Mesodermal cell (in vitro differentiated cells): ENCODE measurements at regions not wholly inside any gene's neighbourhood (a gene's known extent, or its start where the extent isn't known, plus 50 kb on each side); places are given as distances from the start of the nearest gene placed in this dataset.
"Not testable (repeated sequence)": the region's sequence is repeated elsewhere in the genome, so short reads cannot be mapped to it uniquely, and the experiment has no call there.

ENCODE experiments used
- H3K27ac ChIP-seq: 2 replicates; pipeline ENCODE4 v1.7.0; 2013; ENCODE audit warnings: mild to moderate bottlenecking, low read depth, low read length, moderate library complexity; ENCODE audit not compliant: severe bottlenecking
- H3K36me3 ChIP-seq: 2 replicates; pipeline ENCODE4 v1.7.1; 2013; ENCODE audit warnings: mild to moderate bottlenecking, low read length, moderate library complexity; ENCODE audit not compliant: control insufficient read depth, insufficient read depth
- H3K4me1 ChIP-seq: one replicate; pipeline ENCODE4 v1.7.1; 2013; ENCODE audit warnings: mild to moderate bottlenecking, low read length; ENCODE audit not compliant: insufficient read depth, control insufficient read depth, poor library complexity, severe bottlenecking
- H3K4me3 ChIP-seq: 2 replicates; pipeline ENCODE4 v1.7.0; 2013; ENCODE audit warnings: low read length, control low read depth, mild to moderate bottlenecking; ENCODE audit not compliant: insufficient read depth, poor library complexity, severe bottlenecking; ENCODE audit errors: extremely low read depth
- H3K9me3 ChIP-seq: 2 replicates; pipeline ENCODE4 v1.7.1; 2013; ENCODE audit warnings: mild to moderate bottlenecking, low read length, moderate library complexity; ENCODE audit not compliant: control insufficient read depth
- WGBS, 2 experiments: methylation state at CpG; one replicate each; pipeline ENCODE4 v1.1.5; 2013; ENCODE audit warnings: missing lambda C conversion rate in 2 of 2; ENCODE audit not compliant: insufficient coverage in 2 of 2; 5-methylcytosine and 5-hydroxymethylcytosine counted together

DNA sequence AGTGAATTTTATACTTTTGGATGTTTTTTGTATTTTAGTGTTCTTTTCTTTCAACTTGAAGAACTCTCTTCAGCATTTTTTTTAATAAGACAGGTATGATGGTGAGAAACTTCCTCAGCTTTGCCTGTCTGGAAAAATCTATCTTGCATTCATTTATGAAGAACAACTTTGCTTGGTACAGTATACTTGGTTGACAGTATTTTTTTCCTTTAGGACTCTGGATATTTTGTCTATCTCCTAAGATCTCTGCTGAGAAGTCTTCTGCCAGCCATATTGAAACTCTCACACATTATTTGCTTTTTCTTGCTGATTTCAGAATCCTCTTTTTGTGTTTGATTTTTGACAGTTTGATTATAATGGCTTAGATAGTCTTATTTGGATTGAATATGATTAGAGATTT lies 405.0 kb upstream of the GHITM start:
- no peak overlapping the region for H3K4me3 ChIP-seq
- H3K9me3 ChIP-seq: peaks cover 4% of the 10 kb centered on the region
- no peaks in the 10 kb centered on the region for H3K4me1 ChIP-seq
- no peak overlapping the region for H3K27ac ChIP-seq
- no peaks in the 10 kb centered on the region for H3K36me3 ChIP-seq

DNA sequence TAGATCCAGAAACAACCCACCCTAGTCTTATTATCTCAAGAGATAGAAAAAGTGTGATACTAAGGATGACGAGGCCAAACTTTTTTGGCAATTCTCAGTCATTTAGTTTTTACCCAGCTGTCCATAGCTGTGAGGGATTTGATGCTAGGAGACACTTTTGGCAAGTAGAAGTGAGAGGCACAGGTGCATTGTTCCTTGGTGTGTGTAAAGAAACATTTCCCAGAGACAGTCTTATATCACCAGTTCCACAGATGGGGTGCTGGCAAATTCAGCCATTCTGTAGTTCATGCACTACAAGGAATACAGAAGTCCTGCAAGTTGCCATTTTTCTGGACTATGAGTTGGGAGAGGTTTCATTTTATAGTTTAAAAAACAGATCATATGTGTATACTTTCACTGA lies 403.3 kb upstream of the GHITM start:
- Histone ChIP-seq H3K4me3 (no peak overlapping the region), H3K27ac (no peak overlapping the region), H3K36me3 (no peaks in the 10 kb centered on the region), H3K9me3 (peaks cover 9% of the 10 kb centered on the region), H3K4me1 (no peaks in the 10 kb centered on the region)
- WGBS, 2 experiments: no CpG with 5 or more reads among the region's 1 CpG

DNA sequence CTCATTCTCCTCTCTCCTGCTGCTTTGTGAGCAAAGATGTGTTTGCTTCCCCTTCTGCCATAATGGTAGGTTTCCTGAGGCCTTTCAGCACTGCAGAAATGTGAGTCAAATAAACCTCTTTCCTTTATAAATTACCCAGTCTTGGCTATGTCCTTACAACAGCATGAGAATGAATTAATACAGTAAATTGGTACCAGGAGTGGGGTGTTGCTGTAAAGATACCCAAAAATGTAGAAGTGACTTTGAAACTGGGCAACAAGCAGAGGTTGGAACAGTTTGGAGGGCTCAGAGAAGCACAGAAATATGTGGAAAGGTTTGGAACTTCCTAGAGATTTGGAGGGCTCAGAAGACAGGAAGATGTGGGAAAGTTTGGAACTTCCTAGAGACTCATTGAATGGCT lies 388.7 kb upstream of the GHITM start:
- H3K36me3 ChIP-seq: no peaks in the 10 kb centered on the region
- peaks cover 26% of the 10 kb centered on the region for H3K9me3 ChIP-seq
- H3K4me3 ChIP-seq: no peak overlapping the region
- H3K27ac ChIP-seq: no peak overlapping the region
- no peaks in the 10 kb centered on the region for H3K4me1 ChIP-seq

DNA sequence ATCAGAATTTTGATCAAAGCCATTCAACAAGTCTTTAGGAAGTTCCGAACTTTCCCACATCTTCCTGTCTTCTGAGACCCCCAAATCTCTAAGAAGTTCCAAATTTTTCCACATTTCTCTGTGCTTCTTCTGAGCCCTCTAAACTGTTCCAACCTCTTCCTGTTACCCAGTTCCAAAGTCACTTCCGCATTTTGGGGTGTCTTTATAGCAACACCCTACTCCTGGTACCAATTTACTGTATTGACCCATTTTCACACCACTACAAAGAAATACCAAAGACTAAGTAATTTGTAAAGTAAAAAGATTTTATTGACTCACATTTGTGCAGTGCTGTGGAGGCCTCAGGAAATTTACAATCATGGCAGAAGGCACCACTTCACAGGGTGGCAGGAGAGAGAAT lies 385.8 kb upstream of the GHITM start:
- 81 to 91% methylated on average over 1 to 2 of the region's 2 CpGs for WGBS, 2 experiments
- H3K36me3 ChIP-seq: no peaks in the 10 kb centered on the region
- no peak overlapping the region for H3K27ac ChIP-seq
- H3K4me3 ChIP-seq: no peak overlapping the region
- H3K9me3 ChIP-seq: peaks cover 26% of the 10 kb centered on the region
- no peaks in the 10 kb centered on the region for H3K4me1 ChIP-seq

DNA sequence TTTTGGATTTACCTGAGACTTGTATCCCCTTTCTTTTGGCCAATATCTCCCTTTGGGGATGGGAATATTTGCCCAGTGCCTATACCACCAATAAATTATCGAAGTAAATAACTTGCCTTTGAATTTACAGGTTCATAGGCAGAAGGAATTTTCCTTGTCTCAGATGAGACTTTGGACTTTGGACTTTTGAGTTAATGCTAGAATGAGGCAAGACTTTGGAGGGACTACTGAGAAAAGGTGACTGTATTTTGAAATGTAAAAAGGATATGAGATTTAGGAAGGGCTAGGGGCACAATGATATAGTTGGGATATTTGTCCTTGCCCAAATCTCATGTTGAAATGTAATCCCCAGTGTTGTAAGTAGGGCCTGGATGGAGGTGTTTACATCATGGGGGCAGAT lies 384.5 kb upstream of the GHITM start:
- H3K27ac ChIP-seq: no peak overlapping the region
- H3K36me3 ChIP-seq: no peaks in the 10 kb centered on the region
- H3K4me3 ChIP-seq: no peak overlapping the region
- H3K9me3 ChIP-seq: peaks cover 26% of the 10 kb centered on the region
- WGBS, 2 experiments: 100% methylated on average over 1 of the region's 1 CpG; no CpG with 5 or more reads in 1 of the 2 experiments
- H3K4me1 ChIP-seq: no peaks in the 10 kb centered on the region

DNA sequence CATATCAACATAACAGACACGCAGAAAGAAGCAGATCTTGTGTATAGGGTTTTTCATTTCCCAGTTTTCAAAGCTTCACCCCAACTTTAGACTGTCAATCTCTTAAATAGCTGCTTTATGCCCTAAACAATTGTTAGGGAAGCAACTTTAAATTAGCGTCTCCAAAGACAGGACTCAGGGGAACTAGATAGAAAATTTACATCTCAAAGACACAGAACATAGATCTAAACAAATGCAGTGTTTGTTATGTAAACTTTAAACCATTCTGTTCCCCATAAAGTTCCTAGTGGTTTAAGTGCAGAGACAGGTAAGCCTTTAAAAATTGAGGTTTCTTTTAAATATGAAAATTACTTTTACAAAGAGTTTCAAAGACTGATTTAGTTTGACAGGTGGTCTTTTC lies 379.2 kb upstream of the GHITM start:
- WGBS, 2 experiments: no CpG with 5 or more reads among the region's 2 CpGs
- Histone ChIP-seq H3K9me3 (no peaks in the 10 kb centered on the region), H3K4me3 (no peak overlapping the region), H3K4me1 (no peaks in the 10 kb centered on the region), H3K27ac (no peak overlapping the region), H3K36me3 (no peaks in the 10 kb centered on the region)

DNA sequence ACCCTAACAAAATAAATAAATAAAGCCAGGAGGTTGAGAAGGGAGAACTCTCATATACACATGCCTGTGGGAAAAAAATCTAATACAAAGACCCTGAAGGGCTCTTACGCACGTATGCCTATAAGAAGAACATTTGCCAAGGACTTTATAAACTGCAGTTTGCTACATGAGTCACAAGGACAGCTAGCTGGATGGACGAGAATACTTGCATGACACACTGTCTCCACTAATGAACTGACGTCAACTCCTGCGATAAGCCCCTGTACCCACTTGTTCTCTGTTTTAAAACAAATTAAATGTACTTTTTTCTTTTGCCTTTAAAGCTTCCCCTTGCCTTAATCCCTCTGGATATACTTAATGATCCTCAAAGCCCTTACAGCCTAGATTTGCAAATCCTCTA lies 374.6 kb upstream of the GHITM start:
- 76 to 86% methylated on average over 5 of the region's 5 CpGs for WGBS, 2 experiments
- Histone ChIP-seq H3K36me3 (no peaks in the 10 kb centered on the region), H3K4me3 (no peak overlapping the region), H3K9me3 (no peaks in the 10 kb centered on the region), H3K27ac (no peak overlapping the region), H3K4me1 (no peaks in the 10 kb centered on the region)

DNA sequence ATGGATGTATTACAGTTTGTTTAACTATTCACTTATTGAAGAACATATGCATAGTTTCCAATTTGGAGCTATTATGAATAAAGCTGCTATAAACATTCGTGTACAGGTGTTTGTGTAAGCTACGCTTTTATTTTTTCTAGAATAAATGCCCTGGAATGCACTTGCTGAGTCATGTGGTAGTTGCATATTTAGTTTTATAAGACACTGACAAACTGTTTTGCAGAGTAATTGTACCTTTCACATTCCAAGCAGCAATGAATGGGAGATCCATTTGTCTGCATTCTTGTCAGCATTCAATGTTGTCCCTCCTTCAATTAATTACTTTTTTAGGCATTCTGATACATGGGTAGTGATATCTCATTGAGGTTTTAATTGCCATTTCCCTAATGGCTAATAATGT lies 373.6 kb upstream of the GHITM start:
- Histone ChIP-seq H3K4me3 (no peak overlapping the region), H3K9me3 (no peaks in the 10 kb centered on the region), H3K4me1 (no peaks in the 10 kb centered on the region), H3K36me3 (no peaks in the 10 kb centered on the region), H3K27ac (no peak overlapping the region)
- WGBS, 2 experiments: no CpG with 5 or more reads among the region's 2 CpGs

DNA sequence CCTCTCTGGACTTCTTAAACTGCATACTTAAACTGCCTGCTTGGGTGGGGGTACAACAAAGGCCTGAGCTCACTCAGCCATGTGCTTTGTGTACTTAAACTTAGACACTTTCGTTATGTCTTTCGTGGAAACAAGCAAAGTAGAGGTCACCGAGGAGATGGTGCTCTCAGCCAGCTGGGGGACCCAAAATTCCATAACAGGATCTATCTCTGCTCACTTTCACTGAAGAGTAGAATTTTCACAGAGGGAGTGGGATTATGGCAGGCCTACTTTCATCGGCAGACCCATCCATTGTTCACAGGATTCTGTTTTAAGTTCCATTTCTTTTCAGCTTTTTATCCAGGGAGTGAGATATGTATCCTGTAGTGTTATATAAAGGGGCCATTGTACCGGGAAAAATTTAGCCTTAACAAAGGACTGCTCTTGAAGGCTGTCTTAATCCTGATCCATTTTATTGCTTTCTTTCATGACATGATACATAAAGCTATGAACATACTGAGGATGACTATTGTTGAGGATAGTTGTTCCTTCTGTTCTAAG lies 370.0 kb upstream of the GHITM start:
- Histone ChIP-seq H3K27ac (no peak overlapping the region), H3K4me3 (no peak overlapping the region), H3K36me3 (no peaks in the 10 kb centered on the region), H3K4me1 (no peaks in the 10 kb centered on the region), H3K9me3 (no peaks in the 10 kb centered on the region)
- 100% methylated on average over 2 to 3 of the region's 5 CpGs for WGBS, 2 experiments

DNA sequence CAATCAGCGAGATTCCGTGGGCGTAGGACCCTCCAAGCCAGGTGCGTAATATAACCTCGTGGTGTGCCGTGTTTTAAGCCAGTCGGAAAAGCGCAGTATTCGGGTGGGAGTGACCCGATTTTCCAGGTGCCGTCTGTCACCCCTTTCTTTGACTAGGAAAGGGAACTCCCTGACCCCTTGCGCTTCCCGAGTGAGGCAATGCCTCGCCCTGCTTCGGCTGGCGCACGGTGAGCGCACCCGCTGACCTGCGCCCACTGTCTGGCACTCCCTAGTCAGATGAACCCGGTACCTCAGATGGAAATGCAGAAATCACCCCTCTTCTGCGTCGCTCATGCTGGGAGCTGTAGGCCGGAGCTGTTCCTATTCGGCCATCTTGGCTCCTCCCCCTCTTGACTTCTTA lies 352.6 kb upstream of the GHITM start:
- 86 to 87% methylated on average over 15 to 17 of the region's 25 CpGs for WGBS, 2 experiments
- not testable (repeated sequence) for H3K4me3 ChIP-seq, H3K36me3 ChIP-seq

DNA sequence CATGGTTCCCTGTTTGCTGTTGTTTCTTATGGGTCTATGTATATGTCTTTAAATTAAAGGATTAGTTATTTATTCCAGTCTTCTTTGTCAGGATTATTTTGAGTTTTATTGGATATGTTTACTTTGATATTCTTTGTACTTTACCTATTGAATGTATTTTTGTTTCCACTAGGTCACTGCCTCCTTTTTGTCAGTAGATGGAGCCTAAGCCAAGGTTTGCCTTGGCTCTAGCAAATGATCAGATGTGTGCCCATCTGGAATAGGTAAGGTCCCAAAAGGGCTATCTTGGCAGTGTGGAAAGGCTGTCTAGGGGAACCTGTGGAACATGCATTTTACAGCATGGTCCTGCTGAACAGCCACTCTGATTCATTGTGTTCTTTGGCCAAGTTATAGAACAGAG lies 337.3 kb upstream of the GHITM start:
- no peaks in the 10 kb centered on the region for H3K4me1 ChIP-seq
- no peak overlapping the region for H3K27ac ChIP-seq
- no peaks in the 10 kb centered on the region for H3K9me3 ChIP-seq
- no peaks in the 10 kb centered on the region for H3K36me3 ChIP-seq
- no peak overlapping the region for H3K4me3 ChIP-seq

More for the DNA sequence above, 352.6 kb upstream of the GHITM start:
- H3K4me1 ChIP-seq, H3K27ac ChIP-seq, H3K9me3 ChIP-seq: not testable (repeated sequence)

DNA sequence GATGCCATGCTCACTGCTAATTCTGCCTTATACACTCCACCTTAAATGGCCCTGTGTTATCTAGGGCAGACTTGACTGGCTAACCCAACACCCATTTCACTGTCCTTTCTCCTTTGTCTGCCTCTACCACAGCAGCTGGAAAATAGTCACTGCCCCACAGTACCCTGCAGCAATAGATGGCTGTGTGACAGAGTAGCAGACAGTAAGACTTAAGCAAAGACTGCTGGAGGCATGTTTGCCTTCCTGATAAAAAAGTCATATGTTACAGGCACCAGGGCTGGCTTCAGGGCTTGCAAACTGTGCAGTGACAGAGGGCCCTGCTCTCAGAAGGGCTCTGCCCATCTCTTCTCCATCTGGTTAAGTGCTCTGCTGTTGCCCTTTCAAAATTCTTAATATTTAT lies 332.6 kb upstream of the GHITM start:
- Histone ChIP-seq H3K4me3 (no peak overlapping the region), H3K4me1 (no peaks in the 10 kb centered on the region), H3K9me3 (no peaks in the 10 kb centered on the region), H3K27ac (no peak overlapping the region), H3K36me3 (no peaks in the 10 kb centered on the region)
